HG03442 (cell line): ENCODE measurements at regions not wholly inside any gene's neighbourhood (a gene's known extent, or its start where the extent isn't known, plus 50 kb on each side); places are given as distances from the start of the nearest gene placed in this dataset.
"Not testable (repeated sequence)": the region's sequence is repeated elsewhere in the genome, so short reads cannot be mapped to it uniquely, and the experiment has no call there.

ENCODE experiments used
- ATAC-seq: cut with Tn5 transposase; IDR thresholded peaks from one replicate; pipeline ENCODE4 v1.9.1; 2021; ENCODE audit warnings: mild to moderate bottlenecking, moderate library complexity; ENCODE audit not compliant: unreplicated experiment

DNA sequence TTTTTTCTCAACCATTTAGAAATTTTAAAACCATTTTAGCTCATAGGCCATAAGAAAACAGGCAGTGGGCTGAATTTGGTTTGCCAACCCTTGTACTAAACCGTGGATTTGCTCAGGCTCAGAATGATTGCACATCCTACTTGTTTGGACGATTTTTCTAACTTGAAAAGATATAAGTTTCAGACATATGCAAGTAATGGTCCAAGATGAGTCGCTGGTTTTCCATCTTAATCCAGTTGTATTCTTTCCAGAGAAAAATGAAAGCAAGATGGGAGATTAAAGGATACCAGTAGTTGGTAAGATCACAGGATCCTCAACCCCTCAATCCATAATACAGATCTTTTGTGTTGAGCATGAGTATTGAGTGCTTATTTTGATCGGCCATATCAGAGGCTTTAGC, 250.9 kb downstream of the TINAG start:
- no peak for ATAC-seq

DNA sequence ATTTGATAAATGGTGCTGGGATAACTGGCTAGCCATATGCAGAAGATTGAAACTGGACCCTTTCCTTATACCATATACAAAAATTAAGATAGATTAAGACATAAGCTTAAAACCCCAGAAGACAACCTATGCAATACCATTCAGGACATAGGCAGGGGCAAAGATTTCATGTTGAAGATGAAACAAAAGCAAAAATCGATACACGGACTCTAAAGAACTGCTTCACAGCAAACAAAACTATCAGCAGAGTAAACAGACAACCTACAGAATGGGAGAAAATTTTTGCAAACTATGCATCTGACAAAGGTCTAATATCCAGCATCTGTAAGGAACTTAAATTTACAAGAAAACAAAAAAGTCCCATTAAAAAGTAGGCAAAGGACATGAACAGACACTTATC, 255.9 kb downstream of the TINAG start:
- ATAC-seq, result not testable (repeated sequence)

DNA sequence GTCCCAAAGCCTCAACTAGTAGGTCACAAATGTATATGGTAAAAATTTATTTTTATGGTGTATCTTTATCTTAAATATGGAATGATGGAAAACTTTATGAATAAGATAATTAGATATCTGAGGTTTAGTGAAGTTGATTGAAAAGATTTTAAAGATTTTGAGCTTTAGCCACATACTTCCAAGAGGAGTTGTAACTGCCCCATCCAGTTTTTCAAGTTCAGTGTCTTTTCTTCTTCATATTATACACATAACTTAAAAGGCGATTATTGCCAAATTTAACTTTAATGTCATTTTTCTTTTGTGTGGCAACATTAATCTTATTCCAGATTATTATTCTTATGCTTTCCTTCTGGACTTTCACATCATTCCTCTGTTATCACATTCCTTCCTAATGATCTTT, 266.4 kb downstream of the TINAG start:
- ATAC-seq, result no peak

DNA sequence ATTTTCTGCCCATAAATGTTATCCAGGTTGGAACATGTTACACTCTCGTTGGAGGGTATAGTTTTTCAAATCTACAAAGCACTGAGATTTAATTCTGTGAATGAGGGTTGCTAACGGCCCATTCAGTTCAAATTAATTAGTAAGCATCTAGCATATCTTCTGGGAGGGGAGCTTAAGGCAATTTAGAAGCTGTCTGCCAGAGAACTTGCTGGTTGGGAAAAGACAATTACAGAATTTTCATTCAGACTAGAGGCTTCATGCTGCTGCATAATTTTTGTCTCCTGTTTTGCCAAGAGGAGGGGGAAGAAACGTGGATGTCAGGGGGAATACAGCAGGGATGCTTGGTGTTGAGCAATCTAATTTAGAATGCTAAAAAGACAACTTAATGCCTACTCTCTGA, 268.3 kb upstream of the FAM83B start:
- no peak for ATAC-seq

DNA sequence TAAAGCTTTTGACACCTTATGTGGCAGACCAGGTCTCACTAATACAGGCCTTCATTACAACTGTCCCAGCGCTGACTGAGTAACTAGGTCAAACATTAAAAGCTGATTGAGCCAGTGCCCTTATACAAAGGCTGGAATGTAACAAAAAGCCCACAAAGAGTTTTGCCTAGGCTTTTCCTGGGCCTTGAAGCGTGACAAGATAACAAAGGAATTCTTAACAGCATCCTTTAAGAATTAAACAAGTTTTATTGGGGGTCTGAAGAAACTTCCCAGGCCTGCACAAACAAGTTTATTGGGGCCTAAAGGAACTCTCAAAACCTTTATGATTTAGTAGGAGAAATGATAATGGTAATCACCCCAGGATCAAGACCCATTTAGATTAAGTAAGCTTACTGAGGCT, 267.6 kb upstream of the FAM83B start:
- no peak for ATAC-seq

DNA sequence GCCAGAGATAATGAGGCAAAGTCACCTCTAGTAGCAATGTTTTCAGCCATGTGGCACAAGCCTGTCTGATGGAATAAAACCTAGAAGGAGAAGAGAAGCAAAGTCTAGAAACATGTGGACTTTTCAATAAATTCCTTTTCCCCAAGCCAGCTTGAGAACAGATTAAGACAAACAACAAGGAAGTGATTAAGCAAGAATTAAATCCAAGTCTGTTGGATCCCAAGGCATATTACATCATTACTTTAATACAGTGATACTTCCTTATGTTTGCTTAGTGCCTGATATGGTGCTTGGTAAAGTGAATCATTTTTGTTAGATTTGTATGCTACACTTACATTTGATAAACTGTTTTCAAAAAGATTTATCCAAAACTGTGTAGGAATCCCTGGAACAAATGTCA, 260.3 kb upstream of the FAM83B start:
- ATAC-seq, result no peak

DNA sequence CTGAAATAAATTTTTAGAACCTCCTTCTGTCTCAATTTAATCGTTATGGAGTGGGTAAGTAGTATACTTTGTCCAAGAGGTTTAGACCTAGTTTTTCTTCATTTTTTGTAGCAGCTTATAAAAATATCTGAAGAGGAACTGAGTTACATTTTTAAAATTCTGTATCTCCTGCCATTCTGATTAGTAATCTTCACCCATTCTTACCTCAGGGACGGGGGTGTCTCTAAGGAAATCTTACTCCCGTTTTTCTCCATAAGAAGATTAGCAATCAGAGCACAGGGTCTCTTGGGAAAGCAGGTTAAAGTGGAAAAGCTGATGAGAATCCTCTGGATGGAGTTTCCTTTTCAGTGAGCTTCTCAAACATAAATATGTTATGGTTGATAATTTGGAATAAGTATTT, 259.3 kb upstream of the FAM83B start:
- no peak for ATAC-seq

DNA sequence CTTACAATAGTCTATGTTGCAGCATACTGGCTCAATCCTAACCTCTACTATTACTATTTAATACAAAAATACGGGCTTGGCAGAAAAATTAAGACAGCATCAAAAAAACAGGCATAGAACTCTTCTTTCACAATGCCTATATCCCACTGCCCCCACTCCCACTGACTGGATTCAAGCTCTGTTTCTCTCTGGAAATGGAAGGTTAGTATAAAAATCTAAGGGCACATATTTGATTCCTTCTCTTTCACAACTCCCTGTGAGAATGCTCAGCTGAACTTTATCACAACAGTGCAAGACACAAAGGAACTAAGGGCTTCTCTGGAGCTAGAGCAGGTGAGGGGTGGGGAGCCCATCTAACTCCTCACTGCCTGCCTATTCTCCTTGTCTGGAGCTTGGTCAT, 258.4 kb upstream of the FAM83B start:
- no peak for ATAC-seq

DNA sequence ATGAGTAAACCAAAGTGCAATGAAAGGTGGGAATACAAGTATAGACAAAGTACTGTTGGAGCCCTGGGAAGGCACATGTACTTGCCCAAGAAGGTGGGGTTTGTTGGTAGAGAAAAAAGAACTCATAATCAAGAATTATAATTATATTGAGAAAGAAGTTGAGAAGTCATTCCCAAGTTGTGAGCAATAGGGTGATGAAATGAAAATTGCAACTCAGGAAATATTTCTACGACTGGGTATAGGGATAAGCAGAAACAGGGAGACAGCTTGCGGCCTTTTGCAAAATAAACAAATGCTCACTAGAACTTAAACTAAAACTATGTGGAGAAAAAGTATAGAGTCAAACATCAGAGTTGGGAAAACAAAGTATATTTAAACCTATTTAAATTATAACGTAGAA, 250.7 kb upstream of the FAM83B start:
- no peak for ATAC-seq

DNA sequence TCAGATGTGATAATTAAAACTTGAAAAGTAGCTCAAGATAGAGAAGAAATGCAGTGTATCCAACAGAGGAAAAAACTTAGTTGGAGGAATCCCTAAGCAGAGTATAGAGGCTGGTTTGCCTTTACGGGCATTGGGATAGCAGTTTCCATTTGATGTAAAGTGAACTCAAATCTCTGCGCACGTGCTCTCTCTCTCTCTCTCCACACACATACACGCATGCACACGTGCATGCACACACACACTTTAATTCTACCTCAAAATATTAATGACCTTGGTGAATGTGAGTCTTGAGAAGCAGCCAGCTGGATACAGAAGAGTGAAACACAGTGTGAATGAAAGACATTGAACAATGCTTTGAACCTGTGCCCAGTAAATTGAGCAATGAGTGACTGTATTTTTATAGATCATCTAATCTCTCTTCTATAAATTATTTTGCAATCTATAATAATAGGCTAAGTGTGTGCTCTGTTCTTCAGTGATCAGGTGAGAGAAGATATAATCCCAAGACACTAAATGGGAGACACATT, 247.7 kb upstream of the FAM83B start:
- no peak for ATAC-seq

DNA sequence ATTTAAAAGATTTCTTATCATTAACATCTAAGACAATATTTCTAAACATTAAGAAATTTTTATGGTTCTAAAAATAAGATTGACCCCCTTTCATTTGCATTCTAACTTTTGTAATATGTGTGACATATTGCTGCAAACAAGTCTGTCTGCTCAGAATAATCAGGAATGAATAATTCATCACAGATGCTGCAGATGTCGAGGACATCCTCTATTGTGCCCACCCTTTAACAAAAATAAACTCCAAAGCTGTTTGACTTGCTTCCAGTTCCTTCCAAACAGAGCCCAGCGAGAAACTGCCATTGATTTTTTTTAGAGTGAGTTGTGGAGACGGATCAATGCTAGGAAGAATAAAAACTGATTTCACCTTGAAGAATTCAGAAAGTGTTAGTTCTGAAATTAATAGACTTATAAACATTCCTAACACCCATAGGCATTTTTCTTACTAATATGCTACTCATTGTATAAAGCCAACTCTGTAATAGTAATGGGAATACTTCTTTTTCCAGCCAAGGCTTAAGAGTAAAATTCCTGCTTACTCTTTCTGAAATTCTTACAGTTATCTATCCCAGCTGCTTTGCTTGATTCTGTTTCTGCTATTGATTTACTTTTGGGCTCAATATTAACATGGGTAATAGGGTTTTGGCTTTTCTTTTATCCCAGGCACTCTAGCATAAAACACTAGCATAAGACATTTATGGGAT, 244.8 kb upstream of the FAM83B start:
- no peak for ATAC-seq

DNA sequence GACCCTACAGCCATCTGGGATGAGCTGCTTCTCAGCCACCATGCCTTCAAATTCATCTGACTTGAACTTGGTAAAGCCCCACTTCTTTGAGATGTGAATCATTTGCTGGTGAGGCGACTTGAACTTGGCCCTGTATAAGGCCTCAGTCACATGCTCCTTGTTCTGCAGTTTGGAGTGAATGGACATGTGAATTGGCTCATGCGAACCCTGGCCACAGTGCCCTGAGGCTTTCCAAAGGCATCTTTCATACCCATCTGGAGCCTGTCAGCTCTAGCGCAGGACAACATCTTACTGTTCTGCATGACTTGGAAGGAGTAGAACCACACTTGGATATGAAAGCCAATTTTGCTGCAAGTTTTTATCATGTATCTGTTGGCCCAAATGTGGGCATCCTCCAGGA, 244.0 kb upstream of the FAM83B start:
- no peak for ATAC-seq

DNA sequence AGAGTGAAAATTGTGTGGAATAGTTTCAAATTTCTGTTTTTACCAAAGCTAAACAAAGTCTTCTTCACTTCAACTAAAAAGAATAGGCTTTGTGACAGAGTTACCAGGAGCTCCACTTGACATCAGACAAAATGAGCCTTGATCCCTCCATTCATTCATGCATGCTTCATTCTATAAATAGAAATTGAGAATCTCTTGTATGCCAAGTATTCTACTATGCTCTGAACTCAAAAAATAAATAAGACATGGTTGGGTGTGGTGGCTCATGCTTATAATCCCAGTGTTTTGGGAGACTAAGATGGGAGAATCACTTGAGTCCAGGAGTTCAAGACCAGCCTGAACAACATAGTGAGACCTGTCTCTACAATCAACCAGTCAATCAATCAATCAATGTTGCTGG, 236.6 kb upstream of the FAM83B start:
- no peak for ATAC-seq

DNA sequence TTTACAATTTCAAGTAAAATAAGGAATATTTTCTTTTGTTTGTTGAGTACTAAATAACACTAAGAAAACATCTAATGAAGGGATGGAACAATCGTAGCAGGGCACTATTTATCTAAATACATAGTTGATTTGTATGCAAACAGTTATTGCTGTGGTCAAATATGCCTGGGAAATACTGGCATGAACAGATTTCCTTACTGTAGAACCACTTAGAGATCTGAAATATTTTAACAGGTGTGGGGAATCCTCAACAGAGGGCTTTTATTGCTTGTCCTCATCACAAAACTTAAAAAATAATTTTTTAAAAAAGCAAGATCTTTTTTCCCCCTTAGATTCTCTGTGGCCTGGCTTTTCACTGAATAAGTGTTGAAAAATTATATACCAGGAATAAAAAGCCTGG, 233.0 kb upstream of the FAM83B start:
- no peak for ATAC-seq

DNA sequence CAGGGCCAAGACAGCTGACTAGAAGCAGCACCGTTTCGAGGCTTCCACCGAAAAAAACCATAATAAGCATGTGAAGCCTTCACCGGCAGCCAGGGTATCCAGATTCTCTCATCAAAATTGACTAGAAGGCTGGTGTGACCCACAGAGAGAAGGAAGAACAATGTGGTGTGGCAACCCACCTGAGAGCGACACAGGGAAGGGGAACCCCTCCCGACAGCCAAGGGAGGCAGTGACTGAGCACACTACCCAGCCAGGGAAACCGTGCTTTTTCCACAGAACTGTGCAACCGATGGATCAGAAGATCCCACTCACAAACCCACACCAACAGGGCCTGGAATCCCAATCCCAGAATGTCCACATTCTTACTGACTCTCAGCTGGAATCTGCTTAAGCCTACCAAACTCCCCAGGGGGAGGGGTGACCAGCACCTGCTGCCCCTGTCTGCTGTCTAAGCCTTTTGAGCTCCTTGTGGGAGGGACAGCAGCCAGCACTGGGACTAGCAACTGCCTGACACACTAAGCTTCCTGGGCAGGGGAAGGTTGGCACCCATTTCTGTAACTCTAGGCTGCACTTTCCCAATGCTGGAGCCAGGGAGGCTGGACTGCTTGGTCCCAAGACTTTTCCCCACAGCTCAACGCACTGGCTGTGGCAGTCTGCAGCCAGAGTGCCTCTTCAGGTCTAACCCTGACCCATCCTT, 231.9 kb upstream of the FAM83B start:
- ATAC-seq, result no peak

DNA sequence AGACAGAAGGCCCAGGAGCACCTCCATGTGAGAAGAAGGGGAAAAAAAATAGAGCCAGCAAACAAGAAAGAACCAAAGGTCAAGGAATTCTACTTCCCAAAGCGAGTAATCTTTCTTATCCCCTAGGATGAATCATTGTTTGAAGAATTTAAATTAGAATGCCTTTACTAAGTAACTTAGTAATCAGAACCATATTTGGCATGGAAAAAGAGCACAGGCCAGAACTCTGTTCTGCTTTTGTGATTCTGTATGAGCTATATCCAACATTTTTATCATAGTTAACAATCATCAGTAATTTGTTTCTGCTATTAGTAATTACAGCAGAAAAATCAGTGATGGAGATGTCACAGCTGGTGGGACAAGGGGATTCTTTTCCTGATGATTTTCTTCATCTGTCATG, 228.8 kb upstream of the FAM83B start:
- ATAC-seq, result no peak

DNA sequence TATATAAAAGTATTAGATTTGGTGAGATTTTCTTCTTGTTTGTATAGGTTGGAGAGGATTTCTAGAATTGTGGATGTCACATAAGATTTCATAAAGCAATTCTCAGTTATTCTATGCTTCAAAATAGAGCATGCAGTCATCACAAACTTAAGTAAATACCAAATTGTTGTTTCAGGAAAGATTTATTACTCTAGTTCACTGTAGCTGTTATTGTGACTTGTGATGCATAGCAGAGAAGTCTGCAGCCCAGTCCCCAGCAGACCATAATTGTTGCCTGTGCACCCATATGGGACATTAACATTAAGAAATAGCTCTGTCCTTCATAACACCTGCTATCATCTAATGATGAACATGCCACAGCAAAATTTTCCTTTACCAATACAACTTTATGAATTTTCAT, 228.0 kb upstream of the FAM83B start:
- no peak for ATAC-seq

DNA sequence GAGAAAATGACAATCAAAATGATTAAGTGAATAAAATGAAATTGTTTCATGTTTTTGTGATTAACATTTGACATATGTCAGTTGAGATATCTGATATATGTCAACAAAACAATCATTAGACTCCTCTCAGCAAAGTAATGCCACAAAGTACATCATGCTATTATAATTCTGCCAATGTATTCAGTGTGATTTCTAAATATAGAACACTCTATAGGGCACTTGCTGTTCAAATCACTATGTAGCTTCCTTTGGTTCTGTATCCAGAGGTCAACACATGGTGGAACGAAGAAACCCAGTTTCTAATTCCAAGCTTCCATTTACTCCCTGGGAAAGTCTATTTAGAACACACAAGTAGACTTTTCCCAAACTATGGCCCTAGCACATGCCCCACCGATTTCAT, 227.5 kb upstream of the FAM83B start:
- ATAC-seq, result no peak

DNA sequence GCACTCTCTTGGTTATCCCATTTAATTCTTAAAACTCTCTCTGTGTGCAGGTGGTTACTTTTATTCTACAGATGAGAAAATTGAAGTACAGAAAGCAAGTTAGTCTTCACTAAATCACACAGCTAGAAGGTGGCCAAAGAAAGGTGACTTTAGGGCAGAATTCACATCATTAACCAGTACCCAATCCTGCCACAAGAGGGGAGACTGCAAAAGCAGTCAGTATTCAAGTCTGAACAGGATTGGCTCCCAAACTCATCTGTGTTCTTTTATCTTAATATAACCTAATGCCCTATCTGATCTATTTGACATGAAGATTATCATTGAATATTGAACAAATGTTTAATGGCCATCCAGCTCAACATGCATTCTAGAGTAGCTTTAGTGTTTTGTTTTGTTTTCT, 225.3 kb upstream of the FAM83B start:
- peak; percentile 91 for ATAC-seq

DNA sequence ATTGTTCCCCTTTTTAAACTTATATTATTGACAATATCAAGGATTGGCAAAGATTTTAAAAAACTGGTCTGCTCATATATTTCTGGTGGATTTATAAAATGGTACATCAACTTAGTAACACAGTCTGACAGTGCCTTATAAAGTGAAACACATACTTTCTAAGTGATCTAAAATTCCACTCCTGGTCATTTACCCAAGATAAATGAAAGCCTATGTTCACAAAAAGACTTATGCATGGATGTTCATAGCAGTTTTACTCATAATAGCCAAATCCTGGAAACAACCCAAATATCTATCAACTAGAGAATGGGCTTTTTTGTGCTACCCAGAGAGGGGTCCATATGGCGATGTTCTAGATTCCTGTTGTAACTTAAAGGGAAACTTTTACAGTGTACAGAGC, 222.4 kb upstream of the FAM83B start:
- ATAC-seq, result no peak

DNA sequence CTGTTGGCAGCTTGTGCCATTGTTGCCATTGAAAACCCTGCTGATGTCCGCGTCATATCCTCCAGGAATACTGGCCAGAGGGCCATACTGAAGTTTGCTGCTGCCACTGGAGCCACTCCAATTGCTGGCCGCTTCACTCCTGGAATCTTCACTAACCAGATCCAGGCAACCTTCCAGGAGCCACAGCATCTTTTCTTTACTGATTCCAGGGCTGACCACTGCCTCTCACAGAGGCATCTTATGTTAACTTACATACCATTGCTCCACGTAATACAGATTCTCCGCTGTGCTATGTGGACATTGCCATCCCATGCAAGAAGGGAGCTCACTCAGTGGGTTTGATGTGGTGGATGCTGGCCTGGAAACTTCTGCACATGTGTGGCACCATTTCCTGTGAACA, 221.8 kb upstream of the FAM83B start:
- no peak for ATAC-seq

DNA sequence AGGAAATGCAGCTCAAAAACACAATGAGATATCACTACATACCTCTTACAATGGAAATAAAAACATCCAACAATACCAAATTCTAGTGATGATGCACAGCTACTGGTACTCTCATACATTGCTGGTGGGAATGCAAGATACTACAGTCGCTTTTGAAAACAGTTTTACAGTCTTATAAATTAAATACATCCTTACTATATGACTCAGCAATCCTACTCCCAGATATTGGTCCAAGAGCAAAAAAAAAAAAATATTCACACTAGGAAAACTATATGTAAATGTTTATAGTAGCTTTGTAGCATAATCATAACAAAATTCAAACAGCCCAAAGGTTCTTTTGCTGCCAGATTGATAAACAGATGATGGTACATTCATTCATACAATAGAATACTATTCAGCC, 217.4 kb upstream of the FAM83B start:
- ATAC-seq, result no peak
